ENCODE measurements at regions not wholly inside any gene's neighbourhood (a gene's known extent, or its start where the extent isn't known, plus 50 kb on each side); places are given as distances from the start of the nearest gene placed in this dataset.

- TF ChIP-seq, protein P1, sequence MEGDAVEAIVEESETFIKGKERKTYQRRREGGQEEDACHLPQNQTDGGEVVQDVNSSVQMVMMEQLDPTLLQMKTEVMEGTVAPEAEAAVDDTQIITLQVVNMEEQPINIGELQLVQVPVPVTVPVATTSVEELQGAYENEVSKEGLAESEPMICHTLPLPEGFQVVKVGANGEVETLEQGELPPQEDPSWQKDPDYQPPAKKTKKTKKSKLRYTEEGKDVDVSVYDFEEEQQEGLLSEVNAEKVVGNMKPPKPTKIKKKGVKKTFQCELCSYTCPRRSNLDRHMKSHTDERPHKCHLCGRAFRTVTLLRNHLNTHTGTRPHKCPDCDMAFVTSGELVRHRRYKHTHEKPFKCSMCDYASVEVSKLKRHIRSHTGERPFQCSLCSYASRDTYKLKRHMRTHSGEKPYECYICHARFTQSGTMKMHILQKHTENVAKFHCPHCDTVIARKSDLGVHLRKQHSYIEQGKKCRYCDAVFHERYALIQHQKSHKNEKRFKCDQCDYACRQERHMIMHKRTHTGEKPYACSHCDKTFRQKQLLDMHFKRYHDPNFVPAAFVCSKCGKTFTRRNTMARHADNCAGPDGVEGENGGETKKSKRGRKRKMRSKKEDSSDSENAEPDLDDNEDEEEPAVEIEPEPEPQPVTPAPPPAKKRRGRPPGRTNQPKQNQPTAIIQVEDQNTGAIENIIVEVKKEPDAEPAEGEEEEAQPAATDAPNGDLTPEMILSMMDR (IDR thresholded peaks at IDR 0.05; ENCODE audit: low read depth, low read length, poor library complexity, severe bottlenecking) = no peak
- no peak for TF ChIP-seq EZH2phosphoT487 (IDR thresholded peaks at IDR 0.05; ENCODE audit: borderline replicate concordance, low read length)
Measured at GRCh38 chr13:91144486-91144885, 203.0 kb upstream of the MIR17HG start.
